ENCODE measurements at regions not wholly inside any gene's neighbourhood (a gene's known extent, or its start where the extent isn't known, plus 50 kb on each side); places are given as distances from the start of the nearest gene placed in this dataset.

DNA sequence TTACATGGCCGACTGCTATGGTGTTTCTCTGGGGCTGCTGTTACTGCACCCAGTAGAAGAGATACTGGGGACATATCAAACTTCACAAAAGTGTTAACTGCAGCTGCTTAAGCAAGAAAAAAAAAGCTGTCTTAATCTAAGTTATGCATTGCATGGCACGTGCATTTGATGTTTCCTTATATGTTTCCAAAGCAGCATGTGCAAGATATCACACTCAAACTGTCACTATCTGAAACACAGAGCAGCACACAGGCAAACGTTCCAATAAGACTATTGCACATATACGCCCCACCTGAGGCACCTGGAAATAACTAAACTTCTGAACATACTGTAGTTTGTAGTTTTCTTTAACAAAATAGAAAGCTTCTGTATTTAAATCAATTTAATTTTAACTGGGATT is 671.4 kb upstream of the ADGRL2 start:
- Histone ChIP-seq H3K27ac (ENCODE audit: insufficient read depth, low read depth, low read length, poor library complexity, severe bottlenecking) (no peak overlapping the region), H3K27me3 (ENCODE audit: control insufficient read depth, insufficient read depth, low read length, poor library complexity, severe bottlenecking) (no peaks in the 10 kb centered on the region), H3K4me1 (ENCODE audit: control insufficient read depth, insufficient read depth, low read length) (no peaks in the 10 kb centered on the region), H3K9me3 (ENCODE audit: control insufficient read depth, low read length) (no peaks in the 10 kb centered on the region), H3K4me3 (ENCODE audit: insufficient read depth, low read depth, low read length) (no peak overlapping the region), H3K36me3 (ENCODE audit: control insufficient read depth, insufficient read depth, low read length) (no peaks in the 10 kb centered on the region)
- WGBS, 2 experiments = 87 to 95% methylated on average over 2 to 4 of the region's 4 CpGs

GRCh38 chr1:81128079-81128478 is 672.7 kb upstream of the ADGRL2 start:
- Histone ChIP-seq H3K27me3 (ENCODE audit: control insufficient read depth, insufficient read depth, low read length, poor library complexity, severe bottlenecking) (no peaks in the 10 kb centered on the region), H3K27ac (ENCODE audit: insufficient read depth, low read depth, low read length, poor library complexity, severe bottlenecking) (no peak overlapping the region), H3K9me3 (ENCODE audit: control insufficient read depth, low read length) (no peaks in the 10 kb centered on the region), H3K4me1 (ENCODE audit: control insufficient read depth, insufficient read depth, low read length) (no peaks in the 10 kb centered on the region), H3K4me3 (ENCODE audit: insufficient read depth, low read depth, low read length) (no peak overlapping the region), H3K36me3 (ENCODE audit: control insufficient read depth, insufficient read depth, low read length) (no peaks in the 10 kb centered on the region)
- 100% methylated on average over 1 of the region's 1 CpG; no CpG with 5 or more reads in 1 of the 2 experiments for WGBS, 2 experiments

DNA sequence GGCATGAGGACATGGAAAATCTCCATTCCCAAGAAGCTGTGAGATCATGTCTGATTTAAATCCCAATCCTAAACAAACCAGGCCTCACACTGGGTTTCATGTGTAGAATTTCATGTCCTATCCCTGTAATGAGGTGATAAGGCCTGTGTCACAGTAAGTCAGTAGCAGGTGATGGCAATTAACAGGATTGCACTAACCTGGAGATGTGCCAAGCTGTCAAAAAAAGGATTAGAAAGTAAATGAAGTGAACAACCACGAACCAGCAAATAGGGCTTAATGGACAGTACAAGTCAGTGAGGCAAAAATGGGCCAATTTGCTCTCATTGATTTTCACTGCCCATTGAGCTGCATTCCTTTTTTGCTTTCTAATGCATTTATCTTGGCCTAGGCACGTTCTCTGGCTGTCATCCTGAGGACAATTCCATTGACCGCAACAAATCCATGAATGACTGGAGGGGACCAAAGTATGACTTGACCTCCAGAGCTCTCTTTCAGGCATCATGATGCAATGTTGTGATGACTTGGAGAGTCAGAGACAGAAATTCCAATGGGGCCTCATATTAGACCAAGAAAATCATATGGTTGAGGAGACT is 673.6 kb upstream of the ADGRL2 start:
- no peaks in the 10 kb centered on the region for H3K27me3 ChIP-seq (ENCODE audit: control insufficient read depth, insufficient read depth, low read length, poor library complexity, severe bottlenecking)
- H3K4me3 ChIP-seq (ENCODE audit: insufficient read depth, low read depth, low read length) = no peak overlapping the region
- WGBS, 2 experiments = 89 to 92% methylated on average over 3 of the region's 3 CpGs
- no peak overlapping the region for H3K27ac ChIP-seq (ENCODE audit: insufficient read depth, low read depth, low read length, poor library complexity, severe bottlenecking)
- H3K4me1 ChIP-seq (ENCODE audit: control insufficient read depth, insufficient read depth, low read length) = no peaks in the 10 kb centered on the region
- no peaks in the 10 kb centered on the region for H3K36me3 ChIP-seq (ENCODE audit: control insufficient read depth, insufficient read depth, low read length)
- H3K9me3 ChIP-seq (ENCODE audit: control insufficient read depth, low read length) = no peaks in the 10 kb centered on the region

- Histone ChIP-seq H3K4me3 (ENCODE audit: insufficient read depth, low read depth, low read length) (no peak overlapping the region), H3K9me3 (ENCODE audit: control insufficient read depth, low read length) (no peaks in the 10 kb centered on the region), H3K27ac (ENCODE audit: insufficient read depth, low read depth, low read length, poor library complexity, severe bottlenecking) (no peak overlapping the region), H3K27me3 (ENCODE audit: control insufficient read depth, insufficient read depth, low read length, poor library complexity, severe bottlenecking) (no peaks in the 10 kb centered on the region), H3K4me1 (ENCODE audit: control insufficient read depth, insufficient read depth, low read length) (no peaks in the 10 kb centered on the region), H3K36me3 (ENCODE audit: control insufficient read depth, insufficient read depth, low read length) (no peaks in the 10 kb centered on the region)
- 91 to 99% methylated on average over 3 to 4 of the region's 4 CpGs for WGBS, 2 experiments
Measured at GRCh38 chr1:81125672-81126071, 675.1 kb upstream of the ADGRL2 start.

- H3K36me3 ChIP-seq (ENCODE audit: control insufficient read depth, insufficient read depth, low read length) = no peaks in the 10 kb centered on the region
- 90 to 91% methylated on average over 4 to 5 of the region's 5 CpGs for WGBS, 2 experiments
- no peaks in the 10 kb centered on the region for H3K9me3 ChIP-seq (ENCODE audit: control insufficient read depth, low read length)
- H3K4me1 ChIP-seq (ENCODE audit: control insufficient read depth, insufficient read depth, low read length) = no peaks in the 10 kb centered on the region
- no peak overlapping the region for H3K4me3 ChIP-seq (ENCODE audit: insufficient read depth, low read depth, low read length)
- H3K27ac ChIP-seq (ENCODE audit: insufficient read depth, low read depth, low read length, poor library complexity, severe bottlenecking) = no peak overlapping the region
- H3K27me3 ChIP-seq (ENCODE audit: control insufficient read depth, insufficient read depth, low read length, poor library complexity, severe bottlenecking) = no peaks in the 10 kb centered on the region
Measured at GRCh38 chr1:81121306-81121705, 679.4 kb upstream of the ADGRL2 start.

GRCh38 chr1:81119319-81119718 is 681.4 kb upstream of the ADGRL2 start:
- WGBS, 2 experiments = 100% methylated on average over 1 of the region's 1 CpG
- no peaks in the 10 kb centered on the region for H3K9me3 ChIP-seq (ENCODE audit: control insufficient read depth, low read length)

GRCh38 chr1:81118550-81118949 is 682.2 kb upstream of the ADGRL2 start:
- no peak overlapping the region for H3K27ac ChIP-seq (ENCODE audit: insufficient read depth, low read depth, low read length, poor library complexity, severe bottlenecking)
- no peaks in the 10 kb centered on the region for H3K27me3 ChIP-seq (ENCODE audit: control insufficient read depth, insufficient read depth, low read length, poor library complexity, severe bottlenecking)
- H3K36me3 ChIP-seq (ENCODE audit: control insufficient read depth, insufficient read depth, low read length) = no peaks in the 10 kb centered on the region
- H3K9me3 ChIP-seq (ENCODE audit: control insufficient read depth, low read length) = no peaks in the 10 kb centered on the region
- no peak overlapping the region for H3K4me3 ChIP-seq (ENCODE audit: insufficient read depth, low read depth, low read length)
- no peaks in the 10 kb centered on the region for H3K4me1 ChIP-seq (ENCODE audit: control insufficient read depth, insufficient read depth, low read length)

More at GRCh38 chr1:81119319-81119718, 681.4 kb upstream of the ADGRL2 start:
- Histone ChIP-seq H3K4me1 (ENCODE audit: control insufficient read depth, insufficient read depth, low read length) (no peaks in the 10 kb centered on the region), H3K27me3 (ENCODE audit: control insufficient read depth, insufficient read depth, low read length, poor library complexity, severe bottlenecking) (no peaks in the 10 kb centered on the region), H3K4me3 (ENCODE audit: insufficient read depth, low read depth, low read length) (no peak overlapping the region), H3K36me3 (ENCODE audit: control insufficient read depth, insufficient read depth, low read length) (no peaks in the 10 kb centered on the region), H3K27ac (ENCODE audit: insufficient read depth, low read depth, low read length, poor library complexity, severe bottlenecking) (no peak overlapping the region)

GRCh38 chr1:81115422-81115821 is 685.3 kb upstream of the ADGRL2 start:
- Histone ChIP-seq H3K9me3 (ENCODE audit: control insufficient read depth, low read length) (no peaks in the 10 kb centered on the region), H3K27ac (ENCODE audit: insufficient read depth, low read depth, low read length, poor library complexity, severe bottlenecking) (no peak overlapping the region), H3K36me3 (ENCODE audit: control insufficient read depth, insufficient read depth, low read length) (no peaks in the 10 kb centered on the region), H3K4me1 (ENCODE audit: control insufficient read depth, insufficient read depth, low read length) (no peaks in the 10 kb centered on the region), H3K4me3 (ENCODE audit: insufficient read depth, low read depth, low read length) (no peak overlapping the region), H3K27me3 (ENCODE audit: control insufficient read depth, insufficient read depth, low read length, poor library complexity, severe bottlenecking) (no peaks in the 10 kb centered on the region)
- 89 to 97% methylated on average over 2 of the region's 2 CpGs for WGBS, 2 experiments

DNA sequence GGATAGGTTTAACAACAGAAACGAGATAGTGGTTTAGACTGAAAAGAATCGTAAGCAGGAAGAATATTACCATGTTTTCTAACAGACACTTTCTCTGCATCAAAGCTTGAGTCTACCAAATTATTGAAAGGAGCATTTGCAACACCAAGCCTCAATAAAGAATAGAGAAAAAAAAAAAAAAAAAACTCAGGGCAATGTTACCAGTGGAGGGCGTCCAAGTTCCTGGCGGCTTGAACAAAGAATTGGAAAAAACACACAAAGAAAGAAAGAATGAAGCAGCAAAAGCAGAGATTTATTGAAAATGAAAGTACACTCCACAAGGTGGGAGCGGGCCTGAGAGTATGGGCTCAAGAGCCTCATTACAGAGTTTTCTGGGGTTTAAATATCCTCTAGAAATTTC is 686.5 kb upstream of the ADGRL2 start:
- no peaks in the 10 kb centered on the region for H3K27me3 ChIP-seq (ENCODE audit: control insufficient read depth, insufficient read depth, low read length, poor library complexity, severe bottlenecking)
- H3K9me3 ChIP-seq (ENCODE audit: control insufficient read depth, low read length) = no peaks in the 10 kb centered on the region
- 87% methylated on average over 5 of the region's 5 CpGs for WGBS, 2 experiments
- H3K4me3 ChIP-seq (ENCODE audit: insufficient read depth, low read depth, low read length) = no peak overlapping the region
- no peaks in the 10 kb centered on the region for H3K36me3 ChIP-seq (ENCODE audit: control insufficient read depth, insufficient read depth, low read length)
- H3K4me1 ChIP-seq (ENCODE audit: control insufficient read depth, insufficient read depth, low read length) = no peaks in the 10 kb centered on the region
- H3K27ac ChIP-seq (ENCODE audit: insufficient read depth, low read depth, low read length, poor library complexity, severe bottlenecking) = no peak overlapping the region

DNA sequence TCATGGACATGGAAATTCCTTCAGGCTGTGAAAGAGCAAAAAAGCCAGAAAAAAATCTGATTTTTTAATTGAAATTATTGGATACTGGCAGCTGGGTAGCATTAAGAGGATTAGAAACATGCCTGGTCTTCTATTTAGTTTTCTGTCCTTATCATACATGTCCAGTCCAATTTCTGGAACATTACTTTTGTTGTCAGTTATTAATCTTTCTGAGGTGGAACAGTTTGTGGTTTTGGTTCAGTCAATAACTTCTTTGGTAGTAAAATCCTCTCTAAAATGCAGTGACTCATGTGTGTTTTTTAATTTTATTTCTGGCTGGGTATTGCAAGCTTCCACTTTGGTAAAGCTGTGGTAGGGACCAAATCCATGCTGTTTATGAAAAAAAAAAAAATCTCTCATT is 687.0 kb upstream of the ADGRL2 start:
- Histone ChIP-seq H3K36me3 (ENCODE audit: control insufficient read depth, insufficient read depth, low read length) (no peaks in the 10 kb centered on the region), H3K9me3 (ENCODE audit: control insufficient read depth, low read length) (no peaks in the 10 kb centered on the region), H3K4me1 (ENCODE audit: control insufficient read depth, insufficient read depth, low read length) (no peaks in the 10 kb centered on the region), H3K27ac (ENCODE audit: insufficient read depth, low read depth, low read length, poor library complexity, severe bottlenecking) (no peak overlapping the region), H3K27me3 (ENCODE audit: control insufficient read depth, insufficient read depth, low read length, poor library complexity, severe bottlenecking) (no peaks in the 10 kb centered on the region), H3K4me3 (ENCODE audit: insufficient read depth, low read depth, low read length) (no peak overlapping the region)

- Histone ChIP-seq H3K27me3 (ENCODE audit: control insufficient read depth, insufficient read depth, low read length, poor library complexity, severe bottlenecking) (no peaks in the 10 kb centered on the region), H3K36me3 (ENCODE audit: control insufficient read depth, insufficient read depth, low read length) (no peaks in the 10 kb centered on the region), H3K9me3 (ENCODE audit: control insufficient read depth, low read length) (no peaks in the 10 kb centered on the region), H3K4me1 (ENCODE audit: control insufficient read depth, insufficient read depth, low read length) (no peaks in the 10 kb centered on the region), H3K27ac (ENCODE audit: insufficient read depth, low read depth, low read length, poor library complexity, severe bottlenecking) (no peak overlapping the region), H3K4me3 (ENCODE audit: insufficient read depth, low read depth, low read length) (no peak overlapping the region)
- WGBS, 2 experiments = 100% methylated on average over 1 of the region's 2 CpGs
Measured at GRCh38 chr1:81111818-81112217, 688.9 kb upstream of the ADGRL2 start.
